HCT116 (cell line): ENCODE measurements at regions not wholly inside any gene's neighbourhood (a gene's known extent, or its start where the extent isn't known, plus 50 kb on each side); places are given as distances from the start of the nearest gene placed in this dataset.

Experiments used
- ATAC-seq: fragments of 200-7000 bp; cut with Tn5 transposase; 2 replicates; pipeline ENCODE4 v1.9.1; 2020; ENCODE audit warnings: mild to moderate bottlenecking, moderate library complexity
- BruUV-seq: library from RNA; stranded (reverse); fragments of 400-500 nt; replicated peaks from 2 replicates; lab custom pipeline; 2021; lab: Mats Ljungman, UMichigan
- CTCF ChIA-PET: fragments of 300-600 bp; sonication (Branson Sonifier 250); formaldehyde crosslinking; loops from one replicate; lab custom pipeline; 2021; ENCODE audit warnings: antibody characterized with exemption; lab: Charles Lee
- POLR2A ChIA-PET: fragments of 300-600, 350-600 bp; sonication (Branson Sonifier 250); formaldehyde crosslinking; loops from one replicate; lab custom pipeline; 2021; ENCODE audit warnings: antibody characterized with exemption; lab: Charles Lee
- RAD21 ChIA-PET, 2 experiments: fragments of 300-600 bp; sonication (Branson Sonifier 250); formaldehyde crosslinking; loops; one replicate each; lab custom pipeline; 2023; ENCODE audit warnings: low total read pairs in 2 of 2; ENCODE audit not compliant: uncharacterized antibody in 2 of 2, unreplicated experiment in 2 of 2, low non-redundant PET in 1 of 2; lab: Charles Lee
- DNase-seq: peaks from one replicate; pipeline ENCODE4 v3.0.0-alpha.2; 2010; ENCODE audit warnings: low read depth, low spot score
- H2AFZ ChIP-seq: fragments of 200-600 bp; shearing (Covaris generic), sonication (generic); 2 replicates; pipeline ENCODE4 v1.6.1; 2017; ENCODE audit warnings: low read depth, mixed run types, mixed read lengths, antibody characterized with exemption, low read length; ENCODE audit not compliant: poor library complexity, severe bottlenecking
- H3K27ac ChIP-seq: 2 replicates; pipeline ENCODE4 v1.5.1; 2012; ENCODE audit warnings: low read depth, low read length
- H3K27me3 ChIP-seq: fragments of 200-600 bp; sonication (generic); 2 replicates; pipeline ENCODE4 v1.6.1; 2016; ENCODE audit warnings: mixed run types, low read length, mixed read lengths; ENCODE audit not compliant: insufficient read depth
- H3K36me3 ChIP-seq, 2 experiments: fragments of 200-500 bp in 1 of 2; fragments of 200-600 bp in 1 of 2; sonication (Bioruptor generic) in 1 of 2; sonication (generic) in 1 of 2; 2 replicates each; pipeline versions ENCODE4 v1.5.1 to v1.6.1; 2014 to 2016; ENCODE audit warnings: low read length in 2 of 2, inconsistent platforms in 1 of 2, mixed read lengths in 1 of 2, mixed run types in 1 of 2; ENCODE audit not compliant: insufficient read depth in 2 of 2, control insufficient read depth in 1 of 2
- H3K4me1 ChIP-seq, 2 experiments: fragments of 200-600 bp in 1 of 2; sonication (generic) in 1 of 2; 2 replicates each; pipeline versions ENCODE4 v1.5.1 to v1.6.1; 2012 to 2017; ENCODE audit warnings: low read length in 2 of 2, inconsistent platforms in 1 of 2, mild to moderate bottlenecking in 1 of 2, mixed read lengths in 1 of 2, mixed run types in 1 of 2, moderate library complexity in 1 of 2; ENCODE audit not compliant: insufficient read depth in 2 of 2, control insufficient read depth in 1 of 2
- H3K4me2 ChIP-seq: fragments of 200-600 bp; sonication (generic); 2 replicates; pipeline ENCODE4 v1.6.1; 2017; ENCODE audit warnings: mixed run types, low read length, mixed read lengths
- H3K4me3 ChIP-seq, 2 experiments: fragments of 200-600 bp in 1 of 2; sonication (generic) in 1 of 2; replicated peaks in 1 of 2; 2 replicates each; pipeline ENCODE4 v1.5.1; 2011 to 2016; ENCODE audit warnings: low read length in 2 of 2, control low read depth in 1 of 2, low read depth in 1 of 2, mild to moderate bottlenecking in 1 of 2, mixed read lengths in 1 of 2, mixed run types in 1 of 2
- H3K79me2 ChIP-seq: fragments of 200-600 bp; sonication (generic); 2 replicates; pipeline ENCODE4 v1.6.1; 2017; ENCODE audit warnings: mild to moderate bottlenecking, mixed run types, low read length, moderate library complexity, mixed read lengths; ENCODE audit not compliant: insufficient read depth
- H3K9ac ChIP-seq: fragments of 200-600 bp; sonication (generic); 2 replicates; pipeline ENCODE4 v1.6.1; 2016; ENCODE audit warnings: low read length, mixed read lengths
- H3K9me2 ChIP-seq: fragments of 200-600 bp; sonication (generic), shearing (Covaris generic); 2 replicates; pipeline ENCODE4 v1.6.1; 2017; ENCODE audit warnings: mixed run types, mild to moderate bottlenecking, moderate library complexity; ENCODE audit not compliant: insufficient read depth
- H3K9me3 ChIP-seq, 2 experiments: fragments of 200-500 bp in 1 of 2; fragments of 200-600 bp in 1 of 2; sonication (Bioruptor generic) in 1 of 2; sonication (generic) in 1 of 2; 2 replicates each; pipeline ENCODE4 v1.6.1; 2014 to 2017; ENCODE audit warnings: low read length in 2 of 2, mixed read lengths in 2 of 2, inconsistent platforms in 1 of 2, low read depth in 1 of 2, mild to moderate bottlenecking in 1 of 2, mixed run types in 1 of 2, moderate library complexity in 1 of 2; ENCODE audit not compliant: control insufficient read depth in 1 of 2, insufficient read depth in 1 of 2
- H4K20me1 ChIP-seq: fragments of 200-600 bp; sonication (generic), shearing (Covaris generic); 2 replicates; pipeline ENCODE4 v1.6.1; 2017; ENCODE audit warnings: mixed run types, mild to moderate bottlenecking, moderate library complexity; ENCODE audit not compliant: insufficient read depth
- CBX3 ChIP-seq: IDR thresholded peaks from 2 replicates; pipeline ENCODE4 v1.6.1; 2012; ENCODE audit warnings: low read depth
- CEBPB ChIP-seq: IDR thresholded peaks from 2 replicates; pipeline ENCODE4 v1.6.1; 2012; ENCODE audit warnings: low read depth
- EGR1 ChIP-seq: IDR thresholded peaks from 2 replicates; pipeline ENCODE4 v1.6.1; 2012; ENCODE audit warnings: low read depth
- ELF1 ChIP-seq: IDR thresholded peaks from 2 replicates; pipeline ENCODE4 v1.6.1; 2012; ENCODE audit warnings: low read depth, borderline replicate concordance
- EZH2 ChIP-seq: fragments of 200-600 bp; sonication (generic); IDR thresholded peaks from 2 replicates; pipeline ENCODE4 v1.6.1; 2017; ENCODE audit warnings: antibody characterized with exemption, mixed run types
- FOSL1 ChIP-seq: IDR thresholded peaks from 2 replicates; pipeline ENCODE4 v1.6.1; 2012; ENCODE audit warnings: low read depth
- JUND ChIP-seq: IDR thresholded peaks from 2 replicates; pipeline ENCODE4 v1.6.1; 2012
- POLR2A ChIP-seq: IDR thresholded peaks from 2 replicates; pipeline ENCODE4 v1.7.0; 2011; ENCODE audit warnings: borderline replicate concordance; ENCODE audit not compliant: insufficient read depth, insufficient read length; ENCODE audit errors: extremely low read depth
- POLR2AphosphoS5 ChIP-seq: IDR thresholded peaks from 2 replicates; pipeline ENCODE4 v1.6.1; 2011; ENCODE audit warnings: mild to moderate bottlenecking, low read depth, low read length, moderate library complexity
- RAD21 ChIP-seq: IDR thresholded peaks from 2 replicates; pipeline ENCODE4 v1.6.1; 2012; ENCODE audit warnings: low read depth, mild to moderate bottlenecking
- SIN3A ChIP-seq: IDR thresholded peaks from 2 replicates; pipeline ENCODE4 v1.6.1; 2012; ENCODE audit warnings: low read depth
- SP1 ChIP-seq: IDR thresholded peaks from 2 replicates; pipeline ENCODE4 v1.6.1; 2012; ENCODE audit warnings: low read depth
- SRF ChIP-seq: IDR thresholded peaks from 2 replicates; pipeline ENCODE4 v1.6.1; 2012; ENCODE audit warnings: low read depth
- ZFX ChIP-seq: fragments of 450-650 bp; IDR thresholded peaks from 2 replicates; pipeline ENCODE4 v1.6.1; 2017
- intact Hi-C: fragments of 100-400 bp; cut with micrococcal nuclease; formaldehyde crosslinking; loops from 2 replicates; pipeline ENCODE4 v1.10.0; 2022
- TF ChIP-seq, protein P1 (sequence below): IDR thresholded peaks from 2 replicates; pipeline ENCODE4 v1.6.1; 2012; ENCODE audit warnings: low read depth
- TF ChIP-seq, protein P2 (sequence below), 3 experiments: fragments of 200-600 bp in 1 of 3; sonication (generic) in 1 of 3; IDR thresholded peaks in 2 of 3; conservative IDR thresholded peaks in 1 of 3; 2 replicates each; pipeline ENCODE4 v1.5.1; 2012 to 2017; ENCODE audit warnings: low read depth in 2 of 3, low read length in 2 of 3, antibody characterized with exemption in 1 of 3, borderline replicate concordance in 1 of 3, control low read depth in 1 of 3, mild to moderate bottlenecking in 1 of 3, mixed read lengths in 1 of 3, mixed run types in 1 of 3, moderate library complexity in 1 of 3; ENCODE audit not compliant: insufficient read depth in 1 of 3
- TF ChIP-seq, protein P3 (sequence below): IDR thresholded peaks from 2 replicates; pipeline ENCODE4 v1.6.1; 2012
- TF ChIP-seq, protein P4 (sequence below): IDR thresholded peaks from 2 replicates; pipeline ENCODE4 v1.6.1; 2012

DNA sequence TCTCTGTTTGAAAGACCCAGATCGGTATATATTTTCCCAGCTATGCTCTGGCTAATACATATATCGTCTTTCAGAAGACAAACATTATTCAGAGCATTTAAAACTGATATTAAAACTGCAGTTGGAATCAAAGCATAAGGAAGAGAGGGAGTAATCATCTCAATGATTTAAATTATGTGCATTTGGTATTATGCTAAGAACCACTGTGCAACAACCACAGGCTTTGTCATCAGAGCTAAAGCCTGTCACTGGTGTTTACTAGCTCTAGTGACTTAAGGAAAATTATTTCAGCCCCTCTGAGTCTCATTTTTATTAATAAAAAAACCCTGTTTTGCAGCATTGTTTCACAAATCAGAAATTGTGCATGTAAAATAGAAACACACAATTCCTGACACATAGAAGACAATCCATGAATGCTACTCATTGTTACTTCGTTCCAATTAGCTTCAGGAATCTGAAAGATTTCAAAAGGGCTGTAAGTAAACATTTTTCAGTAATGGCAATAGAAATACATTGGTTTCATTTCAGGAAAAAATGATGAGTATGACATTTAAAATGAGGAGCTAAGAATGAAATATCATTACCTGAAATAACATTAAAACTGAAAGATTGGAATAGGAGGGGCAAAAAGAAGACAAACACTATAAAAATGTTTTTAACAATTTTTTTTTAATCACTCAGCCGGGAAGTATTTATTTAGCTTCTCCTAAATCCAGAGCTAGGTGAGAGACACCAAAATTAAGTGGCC lies 136.5 kb upstream of the ADAMTS18 start:
- ChIA-PET POLR2A (no interaction called here), CTCF (interaction anchor here (1.8 kb wide), 1 partner anchor 13 kb away, joined by 5 read pairs; no protein-coding TSS in a partner anchor)
- H3K9me3 ChIP-seq: no peaks in the 10 kb centered on the region

More for the DNA sequence above, 136.5 kb upstream of the ADAMTS18 start:
- Histone ChIP-seq H2AFZ (no peak overlapping the region), H3K9me2 (no peaks in the 10 kb centered on the region), H4K20me1 (no peaks in the 10 kb centered on the region), H3K27me3 (peaks cover 54% of the 10 kb centered on the region), H3K9ac (no peak overlapping the region), H3K4me3 (no peak overlapping the region), H3K27ac (no peak overlapping the region), H3K4me2 (no peak overlapping the region), H3K36me3 (no peaks in the 10 kb centered on the region), H3K79me2 (no peaks in the 10 kb centered on the region), H3K4me1 (no peaks in the 10 kb centered on the region)
- TF ChIP-seq, protein P1, sequence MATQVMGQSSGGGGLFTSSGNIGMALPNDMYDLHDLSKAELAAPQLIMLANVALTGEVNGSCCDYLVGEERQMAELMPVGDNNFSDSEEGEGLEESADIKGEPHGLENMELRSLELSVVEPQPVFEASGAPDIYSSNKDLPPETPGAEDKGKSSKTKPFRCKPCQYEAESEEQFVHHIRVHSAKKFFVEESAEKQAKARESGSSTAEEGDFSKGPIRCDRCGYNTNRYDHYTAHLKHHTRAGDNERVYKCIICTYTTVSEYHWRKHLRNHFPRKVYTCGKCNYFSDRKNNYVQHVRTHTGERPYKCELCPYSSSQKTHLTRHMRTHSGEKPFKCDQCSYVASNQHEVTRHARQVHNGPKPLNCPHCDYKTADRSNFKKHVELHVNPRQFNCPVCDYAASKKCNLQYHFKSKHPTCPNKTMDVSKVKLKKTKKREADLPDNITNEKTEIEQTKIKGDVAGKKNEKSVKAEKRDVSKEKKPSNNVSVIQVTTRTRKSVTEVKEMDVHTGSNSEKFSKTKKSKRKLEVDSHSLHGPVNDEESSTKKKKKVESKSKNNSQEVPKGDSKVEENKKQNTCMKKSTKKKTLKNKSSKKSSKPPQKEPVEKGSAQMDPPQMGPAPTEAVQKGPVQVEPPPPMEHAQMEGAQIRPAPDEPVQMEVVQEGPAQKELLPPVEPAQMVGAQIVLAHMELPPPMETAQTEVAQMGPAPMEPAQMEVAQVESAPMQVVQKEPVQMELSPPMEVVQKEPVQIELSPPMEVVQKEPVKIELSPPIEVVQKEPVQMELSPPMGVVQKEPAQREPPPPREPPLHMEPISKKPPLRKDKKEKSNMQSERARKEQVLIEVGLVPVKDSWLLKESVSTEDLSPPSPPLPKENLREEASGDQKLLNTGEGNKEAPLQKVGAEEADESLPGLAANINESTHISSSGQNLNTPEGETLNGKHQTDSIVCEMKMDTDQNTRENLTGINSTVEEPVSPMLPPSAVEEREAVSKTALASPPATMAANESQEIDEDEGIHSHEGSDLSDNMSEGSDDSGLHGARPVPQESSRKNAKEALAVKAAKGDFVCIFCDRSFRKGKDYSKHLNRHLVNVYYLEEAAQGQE: no peak
- TF ChIP-seq RAD21 (no peak), SRF (no peak), CEBPB (no peak), JUND (no peak), POLR2AphosphoS5 (no peak), FOSL1 (no peak), POLR2A (no peak), CBX3 (no peak), EGR1 (no peak), EZH2 (no peak), ZFX (no peak), SIN3A (no peak), SP1 (no peak), ELF1 (no peak)
- TF ChIP-seq, protein P2, sequence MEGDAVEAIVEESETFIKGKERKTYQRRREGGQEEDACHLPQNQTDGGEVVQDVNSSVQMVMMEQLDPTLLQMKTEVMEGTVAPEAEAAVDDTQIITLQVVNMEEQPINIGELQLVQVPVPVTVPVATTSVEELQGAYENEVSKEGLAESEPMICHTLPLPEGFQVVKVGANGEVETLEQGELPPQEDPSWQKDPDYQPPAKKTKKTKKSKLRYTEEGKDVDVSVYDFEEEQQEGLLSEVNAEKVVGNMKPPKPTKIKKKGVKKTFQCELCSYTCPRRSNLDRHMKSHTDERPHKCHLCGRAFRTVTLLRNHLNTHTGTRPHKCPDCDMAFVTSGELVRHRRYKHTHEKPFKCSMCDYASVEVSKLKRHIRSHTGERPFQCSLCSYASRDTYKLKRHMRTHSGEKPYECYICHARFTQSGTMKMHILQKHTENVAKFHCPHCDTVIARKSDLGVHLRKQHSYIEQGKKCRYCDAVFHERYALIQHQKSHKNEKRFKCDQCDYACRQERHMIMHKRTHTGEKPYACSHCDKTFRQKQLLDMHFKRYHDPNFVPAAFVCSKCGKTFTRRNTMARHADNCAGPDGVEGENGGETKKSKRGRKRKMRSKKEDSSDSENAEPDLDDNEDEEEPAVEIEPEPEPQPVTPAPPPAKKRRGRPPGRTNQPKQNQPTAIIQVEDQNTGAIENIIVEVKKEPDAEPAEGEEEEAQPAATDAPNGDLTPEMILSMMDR (IDR thresholded peaks at IDR 0.05 in 2 of 3, conservative IDR thresholded peaks at IDR 0.05 in 1 of 3; ENCODE audit: borderline replicate concordance in 1 of 3, insufficient read depth in 1 of 3, low read depth in 2 of 3, low read length in 2 of 3): no peak
- TF ChIP-seq, protein P3, sequence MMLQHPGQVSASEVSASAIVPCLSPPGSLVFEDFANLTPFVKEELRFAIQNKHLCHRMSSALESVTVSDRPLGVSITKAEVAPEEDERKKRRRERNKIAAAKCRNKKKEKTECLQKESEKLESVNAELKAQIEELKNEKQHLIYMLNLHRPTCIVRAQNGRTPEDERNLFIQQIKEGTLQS: no peak
- TF ChIP-seq, protein P4, sequence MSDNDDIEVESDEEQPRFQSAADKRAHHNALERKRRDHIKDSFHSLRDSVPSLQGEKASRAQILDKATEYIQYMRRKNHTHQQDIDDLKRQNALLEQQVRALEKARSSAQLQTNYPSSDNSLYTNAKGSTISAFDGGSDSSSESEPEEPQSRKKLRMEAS: no peak
- no peak for DNase-seq
- BruUV-seq: no TSS peak
- no peak for ATAC-seq
- RAD21 ChIA-PET: no interaction called here
- intact Hi-C loops: no loop called here
